ENCODE measurements at regions not wholly inside any gene's neighbourhood (a gene's known extent, or its start where the extent isn't known, plus 50 kb on each side); places are given as distances from the start of the nearest gene placed in this dataset.
A peak's percentile ranks its signal among the peaks of the same experiment; 100 is the strongest.
"Not testable (repeated sequence)": the region's sequence is repeated elsewhere in the genome, so short reads cannot be mapped to it uniquely, and the experiment has no call there.

GRCh38 chr6:54564188-54564587 is 255.9 kb downstream of the TINAG start:
- DNase-seq (ENCODE audit: low read depth), result not testable (repeated sequence)

GRCh38 chr6:54574671-54575070 is 266.4 kb downstream of the TINAG start:
- DNase-seq (ENCODE audit: low read depth), result no peak

- no peak for DNase-seq (ENCODE audit: low read depth)
Measured at GRCh38 chr6:54578261-54578660, 268.3 kb upstream of the FAM83B start.

GRCh38 chr6:54579011-54579410 is 267.6 kb upstream of the FAM83B start:
- DNase-seq (ENCODE audit: low read depth), result peak; percentile 2

- DNase-seq (ENCODE audit: low read depth), result no peak
Measured at GRCh38 chr6:54586251-54586650, 260.3 kb upstream of the FAM83B start.

- DNase-seq (ENCODE audit: low read depth), result no peak
Measured at GRCh38 chr6:54587277-54587676, 259.3 kb upstream of the FAM83B start.

- no peak for DNase-seq (ENCODE audit: low read depth)
Measured at GRCh38 chr6:54588176-54588575, 258.4 kb upstream of the FAM83B start.

GRCh38 chr6:54595844-54596243 is 250.7 kb upstream of the FAM83B start:
- peak; percentile 7 for DNase-seq (ENCODE audit: low read depth)

- no peak for DNase-seq (ENCODE audit: low read depth)
Measured at GRCh38 chr6:54598787-54599313, 247.7 kb upstream of the FAM83B start.

GRCh38 chr6:54601600-54602300 is 244.8 kb upstream of the FAM83B start:
- no peak for DNase-seq (ENCODE audit: low read depth)

- DNase-seq (ENCODE audit: low read depth), result no peak
Measured at GRCh38 chr6:54602591-54602990, 244.0 kb upstream of the FAM83B start.

GRCh38 chr6:54609981-54610380 is 236.6 kb upstream of the FAM83B start:
- no peak for DNase-seq (ENCODE audit: low read depth)

GRCh38 chr6:54613596-54613995 is 233.0 kb upstream of the FAM83B start:
- DNase-seq (ENCODE audit: low read depth), result no peak

- no peak for DNase-seq (ENCODE audit: low read depth)
Measured at GRCh38 chr6:54614499-54615195, 231.9 kb upstream of the FAM83B start.

- peak; percentile 59 for DNase-seq (ENCODE audit: low read depth)
Measured at GRCh38 chr6:54617730-54618129, 228.8 kb upstream of the FAM83B start.

- no peak for DNase-seq (ENCODE audit: low read depth)
Measured at GRCh38 chr6:54618572-54618971, 228.0 kb upstream of the FAM83B start.

- no peak for DNase-seq (ENCODE audit: low read depth)
Measured at GRCh38 chr6:54619102-54619501, 227.5 kb upstream of the FAM83B start.

GRCh38 chr6:54621285-54621684 is 225.3 kb upstream of the FAM83B start:
- no peak for DNase-seq (ENCODE audit: low read depth)

GRCh38 chr6:54624216-54624615 is 222.4 kb upstream of the FAM83B start:
- no peak for DNase-seq (ENCODE audit: low read depth)

GRCh38 chr6:54624779-54625178 is 221.8 kb upstream of the FAM83B start:
- no peak for DNase-seq (ENCODE audit: low read depth)

GRCh38 chr6:54629131-54629530 is 217.4 kb upstream of the FAM83B start:
- no peak for DNase-seq (ENCODE audit: low read depth)

- no peak for DNase-seq (ENCODE audit: low read depth)
Measured at GRCh38 chr6:54632984-54633565, 213.5 kb upstream of the FAM83B start.

GRCh38 chr6:54633601-54634000 is 213.0 kb upstream of the FAM83B start:
- no peak for DNase-seq (ENCODE audit: low read depth)

All from ELR (cell line).